Stimulated activated naive B cell treated with anti-CD40 and anti-IgM and Interleukin-4, amounts not matched to agents 10 μg/mL and 1 μg/mL and 100 μg/mL, for 72 hours (primary cell): ENCODE measurements at regions not wholly inside any gene's neighbourhood (a gene's known extent, or its start where the extent isn't known, plus 50 kb on each side); places are given as distances from the start of the nearest gene placed in this dataset.

ENCODE experiments used
- ATAC-seq, 2 donors: fragments of 150-1000 bp; cut with Tn5 transposase; replicated peaks; 2 replicates each; pipeline ENCODE4 v1.10.0; 2021; ENCODE audit warnings: moderate library complexity in 1 of 2
- DNase-seq: peaks from one replicate; pipeline ENCODE4 v3.0.0; 2021
- H3K27ac Mint-ChIP-seq: one replicate; pipeline ENCODE4 v1.8.0; 2022; ENCODE audit warnings: mild to moderate bottlenecking, mixed read lengths
- H3K27me3 Mint-ChIP-seq, 2 donors: one replicate each; pipeline ENCODE4 v1.8.0; 2022; ENCODE audit warnings: mixed read lengths in 2 of 2
- H3K36me3 Mint-ChIP-seq, 2 donors: one replicate each; pipeline ENCODE4 v1.8.0; 2022; ENCODE audit warnings: mixed read lengths in 2 of 2, mild to moderate bottlenecking in 1 of 2
- H3K4me1 Mint-ChIP-seq, 2 donors: one replicate each; pipeline ENCODE4 v1.8.0; 2022; ENCODE audit warnings: mixed read lengths in 2 of 2, mild to moderate bottlenecking in 1 of 2
- H3K4me3 Mint-ChIP-seq, 2 donors: one replicate each; pipeline ENCODE4 v1.8.0; 2022; ENCODE audit warnings: mild to moderate bottlenecking in 2 of 2, mixed read lengths in 2 of 2, moderate library complexity in 1 of 2
- H3K9me3 Mint-ChIP-seq, 2 donors: one replicate each; pipeline ENCODE4 v1.8.0; 2022; ENCODE audit warnings: mixed read lengths in 2 of 2, mild to moderate bottlenecking in 1 of 2

- Mint-ChIP-seq H3K4me3 (no peak overlapping the region), H3K4me1 (no peaks in the 10 kb centered on the region), H3K9me3 (peaks cover 0 to 1% of the 10 kb centered on the region in 2 donors), H3K27me3 (no peaks in the 10 kb centered on the region), H3K36me3 (no peaks in the 10 kb centered on the region), H3K27ac (no peak overlapping the region)
- no peak for ATAC-seq
- DNase-seq: no peak
These were observed 525.5 kb upstream of the CHAC2 start for GRCh38 chr2:53242090-53242489.

DNA sequence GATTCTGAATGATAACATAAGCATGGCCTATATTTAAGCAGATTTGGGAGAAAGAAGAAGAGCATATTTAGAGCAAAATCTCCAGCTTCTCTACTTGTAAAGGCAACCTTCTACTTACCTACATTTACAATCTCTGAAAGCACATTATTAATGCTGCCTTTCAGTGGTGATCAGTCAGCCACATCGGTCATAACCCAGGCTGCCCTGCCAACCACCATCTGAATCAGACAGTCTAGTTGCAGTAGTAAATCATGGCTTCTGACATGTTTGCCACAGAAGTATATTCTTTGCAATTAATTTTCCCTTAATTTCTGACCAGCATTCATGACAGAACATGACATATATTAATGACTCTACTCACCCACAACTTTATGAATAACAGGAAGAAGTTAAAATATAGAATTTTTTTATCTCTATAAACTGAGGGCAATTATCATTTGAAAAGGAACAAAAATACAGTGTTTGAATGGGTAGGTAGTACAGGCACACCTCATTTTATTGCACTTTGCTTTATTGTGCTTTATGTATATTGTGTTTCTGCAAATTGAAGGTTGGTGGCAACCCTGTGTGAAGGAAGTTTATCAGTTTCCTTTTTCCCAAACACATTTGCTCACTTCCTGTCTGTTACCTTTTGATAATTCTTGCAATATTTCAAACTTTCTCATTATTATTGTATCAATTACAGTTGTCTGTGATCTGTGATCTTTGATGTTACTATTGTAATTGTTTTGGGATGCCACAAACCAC is 531.6 kb upstream of the CHAC2 start:
- ATAC-seq (no peak), DNase-seq (no peak)
- no peaks in the 10 kb centered on the region for H3K27me3 Mint-ChIP-seq
- no peak overlapping the region for H3K27ac Mint-ChIP-seq
- H3K9me3 Mint-ChIP-seq: peaks cover 0 to 4% of the 10 kb centered on the region in 2 donors
- H3K36me3 Mint-ChIP-seq: no peaks in the 10 kb centered on the region
- no peaks in the 10 kb centered on the region for H3K4me1 Mint-ChIP-seq
- no peak overlapping the region for H3K4me3 Mint-ChIP-seq

GRCh38 chr2:53234548-53234903 is 533.1 kb upstream of the CHAC2 start:
- Mint-ChIP-seq H3K9me3 (peaks cover 0 to 4% of the 10 kb centered on the region in 2 donors), H3K4me1 (no peaks in the 10 kb centered on the region), H3K4me3 (no peak overlapping the region), H3K27me3 (no peaks in the 10 kb centered on the region), H3K36me3 (no peaks in the 10 kb centered on the region), H3K27ac (no peak overlapping the region)
- ATAC-seq: no peak
- no peak for DNase-seq

- Mint-ChIP-seq H3K9me3 (peaks cover 0 to 4% of the 10 kb centered on the region in 2 donors), H3K27ac (no peak overlapping the region), H3K27me3 (no peaks in the 10 kb centered on the region), H3K4me3 (no peak overlapping the region), H3K36me3 (no peaks in the 10 kb centered on the region), H3K4me1 (no peaks in the 10 kb centered on the region)
- DNase-seq (no peak), ATAC-seq (no peak)
These were observed 533.7 kb upstream of the CHAC2 start for GRCh38 chr2:53233759-53234547.

- no peaks in the 10 kb centered on the region for H3K4me1 Mint-ChIP-seq
- H3K36me3 Mint-ChIP-seq: no peaks in the 10 kb centered on the region
- H3K9me3 Mint-ChIP-seq: peaks cover 1 to 4% of the 10 kb centered on the region in 2 donors
- no peak overlapping the region for H3K4me3 Mint-ChIP-seq
- ATAC-seq (no peak), DNase-seq (no peak)
- H3K27me3 Mint-ChIP-seq: no peaks in the 10 kb centered on the region
- H3K27ac Mint-ChIP-seq: no peak overlapping the region
These were observed 535.7 kb upstream of the CHAC2 start for GRCh38 chr2:53231908-53232307.

DNA sequence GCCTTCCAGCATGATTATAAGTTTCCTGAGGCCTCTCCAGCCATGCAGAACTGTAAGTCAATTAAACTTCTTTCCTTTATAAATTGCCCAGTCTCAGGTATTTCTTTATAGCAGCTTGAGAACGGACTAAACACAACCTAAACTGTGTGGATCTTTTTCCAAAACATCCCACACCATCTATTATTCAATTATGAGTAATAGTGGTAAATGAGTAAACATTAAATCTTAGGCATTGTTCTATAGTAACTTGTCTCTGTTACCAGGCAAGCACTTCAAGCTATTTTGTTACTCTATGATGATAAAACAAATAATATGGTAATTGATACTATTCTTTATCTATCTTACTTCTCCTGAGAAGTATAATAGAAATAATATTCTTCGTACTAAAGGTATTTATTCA is 536.9 kb upstream of the CHAC2 start:
- H3K4me3 Mint-ChIP-seq: no peak overlapping the region
- no peak overlapping the region for H3K27ac Mint-ChIP-seq

DNA sequence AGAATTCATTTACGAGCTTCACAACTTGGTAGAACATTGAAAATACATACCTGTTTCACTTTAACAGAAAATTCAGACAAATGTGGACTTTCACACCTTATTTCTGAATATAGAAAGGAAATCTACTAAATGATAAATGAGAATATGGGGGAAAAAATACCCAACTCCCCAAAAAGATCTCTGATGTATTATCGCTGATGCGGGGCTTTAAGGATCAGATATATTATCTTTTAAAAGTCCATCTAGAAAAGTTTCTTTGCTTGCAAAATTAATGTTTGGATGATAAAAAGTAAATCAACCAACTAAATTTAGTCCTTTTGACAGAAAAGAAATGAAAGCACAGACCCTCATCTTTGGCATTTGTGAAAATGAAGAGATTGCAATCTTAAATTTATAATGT is 540.1 kb upstream of the CHAC2 start:
- no peaks in the 10 kb centered on the region for H3K36me3 Mint-ChIP-seq
- H3K9me3 Mint-ChIP-seq: peaks cover 0 to 1% of the 10 kb centered on the region in 2 donors
- no peaks in the 10 kb centered on the region for H3K27me3 Mint-ChIP-seq
- no peak overlapping the region for H3K27ac Mint-ChIP-seq
- H3K4me1 Mint-ChIP-seq: no peaks in the 10 kb centered on the region
- no peak for ATAC-seq
- H3K4me3 Mint-ChIP-seq: no peak overlapping the region
- DNase-seq: no peak

More for the DNA sequence above, 536.9 kb upstream of the CHAC2 start:
- Mint-ChIP-seq H3K4me1 (no peaks in the 10 kb centered on the region), H3K27me3 (no peaks in the 10 kb centered on the region), H3K36me3 (no peaks in the 10 kb centered on the region), H3K9me3 (peaks cover 1 to 2% of the 10 kb centered on the region in 2 donors)
- ATAC-seq (no peak), DNase-seq (no peak)

- ATAC-seq (no peak), DNase-seq (no peak)
- H3K4me3 Mint-ChIP-seq: no peak overlapping the region
- H3K9me3 Mint-ChIP-seq: no peaks in the 10 kb centered on the region
- no peaks in the 10 kb centered on the region for H3K4me1 Mint-ChIP-seq
- no peaks in the 10 kb centered on the region for H3K36me3 Mint-ChIP-seq
- H3K27me3 Mint-ChIP-seq: no peaks in the 10 kb centered on the region
- H3K27ac Mint-ChIP-seq: no peak overlapping the region
These were observed 546.6 kb upstream of the CHAC2 start for GRCh38 chr2:53220969-53221368.

DNA sequence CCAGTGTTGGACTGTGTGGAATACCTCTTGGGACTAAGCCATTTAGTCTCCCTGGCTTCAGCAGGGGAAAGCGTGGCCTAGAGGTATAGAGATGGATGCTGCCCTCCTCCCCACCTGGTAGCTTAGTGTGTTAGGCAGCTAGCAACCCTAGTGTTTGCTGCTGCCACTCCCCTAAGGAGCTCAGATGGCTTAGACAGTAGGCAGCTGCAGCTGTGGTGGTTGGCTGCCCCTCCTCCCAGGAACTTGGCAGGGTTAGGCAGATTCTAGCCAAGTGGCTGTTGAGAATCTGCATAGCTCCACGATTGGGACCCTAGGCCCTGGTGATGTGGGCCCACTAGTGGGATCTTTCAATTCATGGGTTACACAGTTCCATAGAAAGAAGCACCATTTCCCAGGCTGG is 550.4 kb upstream of the CHAC2 start:
- Mint-ChIP-seq H3K27me3 (no peaks in the 10 kb centered on the region), H3K9me3 (peaks cover 10 to 13% of the 10 kb centered on the region in 2 donors), H3K27ac (no peak overlapping the region), H3K4me3 (no peak overlapping the region), H3K36me3 (peaks cover 0 to 1% of the 10 kb centered on the region in 2 donors), H3K4me1 (no peaks in the 10 kb centered on the region)
- ATAC-seq (no peak), DNase-seq (no peak)

GRCh38 chr2:53216805-53217204 is 550.8 kb upstream of the CHAC2 start:
- Mint-ChIP-seq H3K9me3 (peaks cover 10 to 13% of the 10 kb centered on the region in 2 donors), H3K36me3 (peaks cover 0 to 1% of the 10 kb centered on the region in 2 donors), H3K27me3 (no peaks in the 10 kb centered on the region), H3K4me1 (no peaks in the 10 kb centered on the region), H3K27ac (no peak overlapping the region), H3K4me3 (no peak overlapping the region)
- ATAC-seq: no peak
- DNase-seq: no peak

DNA sequence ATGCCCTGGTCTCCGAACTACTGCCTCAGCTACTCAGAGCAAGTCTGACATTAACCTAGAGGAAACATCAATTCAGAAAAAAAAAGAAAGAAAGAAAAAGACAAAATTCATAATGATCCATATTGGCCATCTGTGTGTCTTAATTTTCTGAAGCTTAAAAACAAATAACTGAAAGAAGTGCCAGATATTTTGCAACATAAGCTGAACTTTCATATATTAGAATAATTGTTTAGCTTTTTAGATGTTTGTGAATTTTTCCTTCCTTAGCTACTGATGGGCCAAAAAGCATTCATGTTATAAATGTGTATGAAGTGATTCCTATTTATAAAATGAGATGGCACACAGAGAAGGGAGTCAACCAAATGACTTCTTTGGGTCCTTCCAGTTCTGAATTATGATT is 555.0 kb upstream of the CHAC2 start:
- ATAC-seq: no peak
- peaks cover 10 to 13% of the 10 kb centered on the region in 2 donors for H3K9me3 Mint-ChIP-seq
- peaks cover 0 to 1% of the 10 kb centered on the region in 2 donors for H3K36me3 Mint-ChIP-seq
- DNase-seq: no peak
- no peaks in the 10 kb centered on the region for H3K4me1 Mint-ChIP-seq
- H3K4me3 Mint-ChIP-seq: no peak overlapping the region
- no peaks in the 10 kb centered on the region for H3K27me3 Mint-ChIP-seq
- no peak overlapping the region for H3K27ac Mint-ChIP-seq

GRCh38 chr2:53211201-53211774 is 556.3 kb upstream of the CHAC2 start:
- peaks cover 0 to 1% of the 10 kb centered on the region in 2 donors for H3K36me3 Mint-ChIP-seq
- H3K4me3 Mint-ChIP-seq: no peak overlapping the region
- H3K4me1 Mint-ChIP-seq: no peaks in the 10 kb centered on the region
- no peak overlapping the region for H3K27ac Mint-ChIP-seq
- H3K9me3 Mint-ChIP-seq: peaks cover 10 to 13% of the 10 kb centered on the region in 2 donors
- no peak for DNase-seq
- no peaks in the 10 kb centered on the region for H3K27me3 Mint-ChIP-seq
- ATAC-seq: no peak

- DNase-seq: no peak
- H3K27me3 Mint-ChIP-seq: no peaks in the 10 kb centered on the region
- peaks cover 0 to 1% of the 10 kb centered on the region in 2 donors for H3K36me3 Mint-ChIP-seq
- no peaks in the 10 kb centered on the region for H3K4me1 Mint-ChIP-seq
- ATAC-seq: no peak
- H3K4me3 Mint-ChIP-seq: no peak overlapping the region
- H3K27ac Mint-ChIP-seq: no peak overlapping the region
- peaks cover 8 to 13% of the 10 kb centered on the region in 2 donors for H3K9me3 Mint-ChIP-seq
These were observed 557.1 kb upstream of the CHAC2 start for GRCh38 chr2:53210538-53210937.

DNA sequence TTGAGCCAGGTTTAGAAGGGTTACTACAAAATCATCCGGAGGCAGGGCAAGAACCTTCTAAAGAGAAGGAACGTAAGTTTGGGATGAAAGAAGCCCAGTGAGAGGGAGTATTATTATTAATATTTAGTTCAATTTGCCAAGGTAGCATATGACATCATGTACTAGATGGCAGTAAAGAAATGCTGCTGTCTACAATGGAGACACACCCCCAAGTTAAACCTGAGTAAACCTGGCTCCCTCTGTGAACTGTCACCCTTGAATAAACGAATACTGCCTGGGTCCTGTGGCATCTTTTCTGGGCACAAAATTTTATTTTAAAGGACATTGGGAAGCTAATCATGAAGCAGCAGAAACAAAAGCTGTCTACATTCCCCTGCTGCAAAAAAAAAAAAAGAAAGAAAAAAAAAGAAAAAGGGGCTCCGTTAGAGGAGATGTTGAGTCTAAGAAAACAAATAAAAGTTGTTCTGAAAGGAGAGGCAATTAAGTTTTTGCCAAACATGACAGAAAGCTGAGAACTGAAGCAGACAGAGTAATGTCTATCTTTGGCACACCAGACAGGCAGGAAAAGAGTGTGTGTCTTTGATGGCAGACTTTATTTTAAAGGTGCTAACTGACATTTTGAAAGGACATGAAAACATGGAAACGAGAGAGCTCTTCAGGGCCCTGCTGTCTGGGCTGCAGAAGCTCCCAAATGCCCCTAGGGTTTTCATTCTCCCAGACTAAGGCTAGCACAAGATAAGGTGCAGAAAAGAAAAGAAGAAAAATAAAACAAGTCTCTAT is 557.7 kb upstream of the CHAC2 start:
- Mint-ChIP-seq H3K27me3 (no peaks in the 10 kb centered on the region), H3K9me3 (peaks cover 7% of the 10 kb centered on the region in 2 donors), H3K4me1 (no peaks in the 10 kb centered on the region), H3K27ac (no peak overlapping the region), H3K36me3 (peaks cover 0 to 1% of the 10 kb centered on the region in 2 donors), H3K4me3 (no peak overlapping the region)
- ATAC-seq: no peak
- DNase-seq: no peak
